Esophagus (tissue), 2 donors: ENCODE measurements at regions not wholly inside any gene's neighbourhood (a gene's known extent, or its start where the extent isn't known, plus 50 kb on each side); places are given as distances from the start of the nearest gene placed in this dataset.

Experiments used
- H3K27ac ChIP-seq, 2 donors: one replicate each; pipeline ENCODE4 v1.5.1; 2013; ENCODE audit warnings: low read depth in 2 of 2, mild to moderate bottlenecking in 2 of 2, inconsistent platforms in 1 of 2, low read length in 1 of 2, moderate library complexity in 1 of 2
- H3K27me3 ChIP-seq, 2 donors: one replicate each; pipeline ENCODE4 v1.6.1; 2013; ENCODE audit warnings: low read length in 2 of 2, control low read depth in 1 of 2, mild to moderate bottlenecking in 1 of 2; ENCODE audit not compliant: insufficient read depth in 2 of 2, control insufficient read depth in 1 of 2
- H3K36me3 ChIP-seq, 2 donors: one replicate each; pipeline ENCODE4 v1.6.1; 2013; ENCODE audit warnings: low read length in 1 of 2; ENCODE audit not compliant: control insufficient read depth in 2 of 2, insufficient read depth in 2 of 2
- H3K4me1 ChIP-seq, 2 donors: one replicate each; pipeline ENCODE4 v1.6.1; 2013; ENCODE audit warnings: low read length in 1 of 2; ENCODE audit not compliant: control insufficient read depth in 2 of 2, insufficient read depth in 2 of 2
- H3K4me3 ChIP-seq, 2 donors: one replicate each; pipeline ENCODE4 v1.5.1; 2013; ENCODE audit warnings: low read length in 2 of 2, mild to moderate bottlenecking in 2 of 2, low read depth in 1 of 2, moderate library complexity in 1 of 2
- H3K9me3 ChIP-seq, 2 donors: one replicate each; pipeline ENCODE4 v1.6.1; 2013; ENCODE audit warnings: mild to moderate bottlenecking in 2 of 2, low read depth in 1 of 2, low read length in 1 of 2, moderate library complexity in 1 of 2; ENCODE audit not compliant: control insufficient read depth in 2 of 2, insufficient read depth in 1 of 2
- WGBS, 2 donors: extraction: QIAGEN DNeasy Blood & Tissue Kit; methylation state at CpG; one replicate each; pipeline ENCODE4 v1.1.7; 2013; 5-methylcytosine and 5-hydroxymethylcytosine counted together
- donor health status: healthy with polysubstance abuse.
- donor health status: Bipolar disorder and iron deficiency.

DNA sequence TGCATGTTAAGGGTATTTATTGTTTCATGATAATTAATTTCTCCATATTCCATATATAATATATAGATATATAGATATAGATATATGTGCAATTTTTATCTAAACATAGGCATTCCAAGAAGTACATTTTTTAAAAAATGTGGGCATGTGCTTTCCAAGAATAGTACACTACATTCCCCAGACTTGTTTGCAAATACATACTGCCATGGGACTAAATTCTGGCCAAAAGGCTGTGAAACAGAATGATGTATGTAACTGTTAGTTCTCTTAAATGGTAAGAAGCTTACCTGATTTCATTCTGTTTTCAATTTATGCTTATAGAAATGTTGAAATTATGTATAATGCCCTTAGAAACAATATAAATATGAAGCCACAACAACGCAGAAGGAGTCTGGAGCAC, 503.2 kb upstream of the SPRY2 start:
- Histone ChIP-seq H3K27ac (no peak overlapping the region), H3K27me3 (no peaks in the 10 kb centered on the region), H3K36me3 (no peaks in the 10 kb centered on the region), H3K4me1 (no peaks in the 10 kb centered on the region), H3K9me3 (no peaks in the 10 kb centered on the region), H3K4me3 (no peak overlapping the region)
- WGBS, 2 donors = 91 to 97% methylated on average over 1 of the region's 1 CpG

GRCh38 chr13:80841414-80841813, 500.5 kb upstream of the SPRY2 start:
- H3K4me1 ChIP-seq = no peaks in the 10 kb centered on the region
- H3K27me3 ChIP-seq = no peaks in the 10 kb centered on the region
- H3K27ac ChIP-seq = no peak overlapping the region
- H3K4me3 ChIP-seq = no peak overlapping the region
- peaks cover 0 to 3% of the 10 kb centered on the region in 2 donors for H3K9me3 ChIP-seq
- 48 to 52% methylated on average over 1 of the region's 1 CpG for WGBS, 2 donors
- no peaks in the 10 kb centered on the region for H3K36me3 ChIP-seq

DNA sequence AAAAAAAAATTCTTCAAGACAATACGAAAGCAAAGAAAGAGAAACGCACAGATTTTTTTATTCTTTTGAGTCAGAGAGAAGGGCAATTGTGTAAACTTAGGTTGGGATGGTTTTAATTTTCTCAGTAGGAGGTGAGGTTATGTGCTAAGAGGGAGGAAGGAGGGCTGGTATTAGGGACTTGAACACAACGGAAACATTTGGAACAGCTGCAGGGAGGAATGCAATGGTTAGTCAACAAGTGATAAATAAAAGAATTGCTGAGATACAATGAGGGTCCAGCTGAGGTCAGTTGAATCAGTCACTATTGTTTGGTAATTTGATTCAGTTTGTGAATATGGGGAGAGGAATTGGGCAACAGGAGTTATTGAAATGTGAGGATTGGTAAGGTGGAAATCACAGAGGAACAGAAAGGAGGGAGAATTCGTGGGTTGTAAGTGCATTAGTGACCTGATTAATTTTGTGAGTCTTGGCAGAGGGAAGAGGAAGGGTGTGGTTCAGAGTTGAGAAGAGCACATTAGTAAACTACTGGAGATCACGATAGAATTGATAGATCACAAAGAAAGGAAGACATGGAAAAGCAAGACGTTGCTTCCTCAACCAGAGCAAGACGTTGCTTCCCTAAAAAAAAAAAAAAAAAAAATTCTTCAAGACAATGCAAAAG, 499.5 kb upstream of the SPRY2 start:
- WGBS, 2 donors = 46 to 48% methylated on average over 7 of the region's 7 CpGs
- Histone ChIP-seq H3K4me3 (no peak overlapping the region), H3K4me1 (no peaks in the 10 kb centered on the region), H3K27ac (no peak overlapping the region), H3K36me3 (no peaks in the 10 kb centered on the region), H3K9me3 (peaks cover 0 to 3% of the 10 kb centered on the region in 2 donors), H3K27me3 (no peaks in the 10 kb centered on the region)

DNA sequence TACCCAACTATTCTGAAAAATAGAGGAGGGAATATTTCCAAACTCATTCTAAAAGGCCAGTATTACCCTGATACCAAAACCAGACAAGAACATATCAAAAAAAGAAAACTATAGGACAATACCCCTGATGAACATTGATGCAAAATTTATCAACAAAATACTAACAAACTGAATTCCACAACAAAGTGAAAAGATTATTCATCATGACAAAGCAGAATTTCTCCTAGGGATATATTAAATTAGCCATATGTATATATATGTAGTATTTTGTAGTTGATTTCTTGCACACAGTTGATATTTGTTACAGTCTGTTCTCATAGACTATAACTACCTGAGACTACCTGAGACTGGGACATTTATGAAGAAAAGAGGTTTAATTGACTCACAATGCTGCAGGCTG, 495.0 kb upstream of the SPRY2 start:
- no peaks in the 10 kb centered on the region for H3K4me1 ChIP-seq
- H3K27ac ChIP-seq = no peak overlapping the region
- no peaks in the 10 kb centered on the region for H3K36me3 ChIP-seq
- no peak overlapping the region for H3K4me3 ChIP-seq
- H3K27me3 ChIP-seq = no peaks in the 10 kb centered on the region
- peaks cover 0 to 14% of the 10 kb centered on the region in 2 donors for H3K9me3 ChIP-seq

GRCh38 chr13:80830431-80830830, 489.5 kb upstream of the SPRY2 start:
- Histone ChIP-seq H3K36me3 (no peaks in the 10 kb centered on the region), H3K27me3 (no peaks in the 10 kb centered on the region), H3K4me3 (no peak overlapping the region), H3K9me3 (peaks cover 0 to 11% of the 10 kb centered on the region in 2 donors), H3K27ac (no peak overlapping the region), H3K4me1 (no peaks in the 10 kb centered on the region)

GRCh38 chr13:80828759-80829158, 487.8 kb upstream of the SPRY2 start:
- 93 to 95% methylated on average over 2 of the region's 2 CpGs for WGBS, 2 donors
- Histone ChIP-seq H3K27ac (no peak overlapping the region), H3K4me1 (no peaks in the 10 kb centered on the region), H3K27me3 (no peaks in the 10 kb centered on the region), H3K4me3 (no peak overlapping the region), H3K9me3 (peaks cover 0 to 6% of the 10 kb centered on the region in 2 donors), H3K36me3 (no peaks in the 10 kb centered on the region)

- no peak overlapping the region for H3K27ac ChIP-seq
- H3K4me1 ChIP-seq = no peaks in the 10 kb centered on the region
- no peaks in the 10 kb centered on the region for H3K9me3 ChIP-seq
- no peaks in the 10 kb centered on the region for H3K36me3 ChIP-seq
- no peaks in the 10 kb centered on the region for H3K27me3 ChIP-seq
- WGBS, 2 donors = 74 to 82% methylated on average over 1 of the region's 1 CpG
- H3K4me3 ChIP-seq = no peak overlapping the region
Observed at GRCh38 chr13:80825276-80825675, 484.4 kb upstream of the SPRY2 start.

DNA sequence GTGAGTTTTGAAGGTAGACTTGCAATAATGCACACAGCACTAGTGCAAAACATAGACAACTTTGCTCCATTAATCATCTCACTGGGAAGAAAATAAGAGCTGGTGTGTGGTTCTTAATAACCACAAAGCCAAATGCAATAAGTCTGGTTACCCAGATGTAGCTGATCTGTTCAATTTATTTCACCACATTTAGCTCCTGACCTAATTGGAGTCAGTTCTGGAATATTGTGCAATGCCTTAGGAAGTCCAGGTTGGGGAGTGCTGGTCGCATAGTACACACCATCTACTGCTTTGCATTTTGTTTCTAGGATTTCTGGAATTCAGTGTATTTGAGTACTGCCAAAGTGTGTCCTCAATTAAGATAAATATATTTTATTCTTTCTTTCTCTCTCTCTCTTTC, 483.3 kb upstream of the SPRY2 start:
- WGBS, 2 donors = 30 to 46% methylated on average over 1 of the region's 1 CpG
- no peak overlapping the region for H3K27ac ChIP-seq
- H3K4me1 ChIP-seq = no peaks in the 10 kb centered on the region
- H3K4me3 ChIP-seq = no peak overlapping the region
- no peaks in the 10 kb centered on the region for H3K36me3 ChIP-seq
- H3K9me3 ChIP-seq = no peaks in the 10 kb centered on the region
- no peaks in the 10 kb centered on the region for H3K27me3 ChIP-seq

DNA sequence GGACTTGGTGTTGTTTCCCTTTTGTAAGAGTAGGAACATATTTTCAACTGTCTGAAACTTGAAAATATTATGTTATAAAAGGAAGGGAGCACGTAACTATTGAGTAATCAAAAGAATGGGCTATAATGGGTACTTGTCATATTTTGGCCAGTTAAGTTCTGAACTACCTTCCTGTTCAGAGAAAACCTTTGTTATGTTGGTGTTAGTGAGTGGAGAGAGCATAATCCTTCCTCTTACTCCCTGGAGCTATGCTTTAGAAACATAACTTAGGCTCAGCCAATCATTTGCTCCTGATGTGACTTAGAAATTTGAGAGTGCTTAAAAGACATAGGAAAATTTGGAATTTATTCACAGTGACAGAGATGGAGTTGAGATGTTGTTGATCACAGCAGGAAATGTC, 482.5 kb upstream of the SPRY2 start:
- Histone ChIP-seq H3K4me1 (no peaks in the 10 kb centered on the region), H3K36me3 (no peaks in the 10 kb centered on the region), H3K4me3 (no peak overlapping the region), H3K27ac (no peak overlapping the region), H3K27me3 (no peaks in the 10 kb centered on the region), H3K9me3 (no peaks in the 10 kb centered on the region)
- 47 to 51% methylated on average over 1 of the region's 1 CpG for WGBS, 2 donors

- Histone ChIP-seq H3K4me3 (no peak overlapping the region), H3K27me3 (no peaks in the 10 kb centered on the region), H3K4me1 (no peaks in the 10 kb centered on the region), H3K36me3 (no peaks in the 10 kb centered on the region), H3K9me3 (no peaks in the 10 kb centered on the region), H3K27ac (no peak overlapping the region)
Observed at GRCh38 chr13:80821466-80821865, 480.5 kb upstream of the SPRY2 start.
